A549 (cell line): ENCODE measurements at regions not wholly inside any gene's neighbourhood (a gene's known extent, or its start where the extent isn't known, plus 50 kb on each side); places are given as distances from the start of the nearest gene placed in this dataset.

Experiments
- ATAC-seq, 2 experiments: fragments of 200-7000 bp in 1 of 2; fragments of >200 bp in 1 of 2; cut with Nextera tagmentation in 1 of 2; cut with Tn5 transposase in 1 of 2; 3 replicates each; pipeline versions ENCODE4 v1.8.0 to v1.9.1; 2018 to 2020; ENCODE audit warnings: mild to moderate bottlenecking in 1 of 2, moderate library complexity in 1 of 2
- CTCF ChIA-PET: fragments of 300-600 bp; sonication (Branson Sonifier 250); formaldehyde crosslinking; extraction: SDS; loops from one replicate; lab custom pipeline; 2021; ENCODE audit warnings: antibody characterized with exemption, inconsistent platforms; lab: Yijun Ruan, JAX
- POLR2A ChIA-PET: fragments of 350-600 bp; formaldehyde crosslinking; extraction: SDS; loops from one replicate; lab custom pipeline; 2021; ENCODE audit warnings: antibody characterized with exemption, inconsistent platforms; lab: Yijun Ruan, JAX
- DNase-seq, 2 experiments: peaks; one replicate each; pipeline versions ENCODE4 v3.0.0 to v3.0.0-alpha.2; 2011 to 2016; ENCODE audit warnings: low read depth in 1 of 2, low spot score in 1 of 2
- FAIRE-seq: peaks from 2 replicates; lab custom pipeline; 2011; peaks lifted over from hg19 to GRCh38; lab: Jason Lieb, UNC
- H3K27ac ChIP-seq, 2 experiments: fragments of >200 bp; sonication (Bioruptor Twin); formaldehyde crosslinking; 3 replicates each; pipeline ENCODE4 v1.5.1; 2016 to 2017
- H3K4me1 ChIP-seq: fragments of >200 bp; sonication (Bioruptor Twin); formaldehyde crosslinking; 3 replicates; pipeline ENCODE4 v1.6.1; 2016
- H3K4me2 ChIP-seq: fragments of >200 bp; sonication (Bioruptor Twin); formaldehyde crosslinking; 3 replicates; pipeline ENCODE4 v1.6.1; 2016
- H3K4me3 ChIP-seq: fragments of >200 bp; sonication (Bioruptor Twin); formaldehyde crosslinking; 3 replicates; pipeline ENCODE4 v1.5.1; 2016
- H3K9me3 ChIP-seq: fragments of >200 bp; sonication (Bioruptor Twin); formaldehyde crosslinking; 3 replicates; pipeline ENCODE4 v1.6.1; 2016
- BHLHE40 ChIP-seq: IDR thresholded peaks from 2 replicates; pipeline ENCODE4 v1.6.1; 2012; ENCODE audit warnings: low read depth, low read length, inconsistent platforms
- CBX8 ChIP-seq: fragments of 200-600 bp; sonication (generic); IDR thresholded peaks from 2 replicates; pipeline ENCODE4 v1.6.1; 2016
- CEBPB ChIP-seq, 2 experiments: fragments of >200 bp in 1 of 2; sonication (Bioruptor Twin) in 1 of 2; formaldehyde crosslinking in 1 of 2; IDR thresholded peaks; 2 replicates each; pipeline ENCODE4 v1.6.1; 2012 to 2016
- CTCF ChIP-seq: fragments of >200 bp; sonication (Bioruptor Twin); formaldehyde crosslinking; IDR thresholded peaks from 3 replicates; pipeline ENCODE4 v1.5.1; 2016
- EHF ChIP-seq: fragments of 250-450 bp; sonication (Bioruptor Pico); IDR thresholded peaks from 2 replicates; pipeline ENCODE4 v1.5.0; 2020; ENCODE audit warnings: mild to moderate bottlenecking
- EHMT2 ChIP-seq: fragments of 200-600 bp; sonication (generic); IDR thresholded peaks from 2 replicates; pipeline ENCODE4 v1.6.1; 2016; ENCODE audit warnings: antibody characterized with exemption, low read depth, mild to moderate bottlenecking, moderate library complexity
- FOSB ChIP-seq: fragments of 250-450 bp; sonication (Bioruptor Pico); IDR thresholded peaks from 2 replicates; pipeline ENCODE4 v1.5.0; 2020; ENCODE audit warnings: mild to moderate bottlenecking, moderate library complexity
- GATA3 ChIP-seq: IDR thresholded peaks from 2 replicates; pipeline ENCODE4 v1.6.1; 2012; ENCODE audit warnings: borderline replicate concordance
- HES2 ChIP-seq: fragments of >200 bp; sonication (Bioruptor Twin); formaldehyde crosslinking; IDR thresholded peaks from 2 replicates; pipeline ENCODE4 v1.6.1; 2016
- HMGXB4 ChIP-seq: fragments of 250-450 bp; sonication (Bioruptor Pico); IDR thresholded peaks from 2 replicates; pipeline ENCODE4 v1.5.0; 2021; ENCODE audit warnings: mild to moderate bottlenecking, moderate library complexity, borderline replicate concordance
- HOXA7 ChIP-seq: fragments of 250-450 bp; sonication (Bioruptor Pico); IDR thresholded peaks from 2 replicates; pipeline ENCODE4 v1.5.0; 2020; ENCODE audit warnings: mild to moderate bottlenecking, moderate library complexity
- HOXB13 ChIP-seq: fragments of 250-450 bp; sonication (Bioruptor Pico); IDR thresholded peaks from 2 replicates; pipeline ENCODE4 v1.5.0; 2020; ENCODE audit warnings: low read depth, mild to moderate bottlenecking, moderate library complexity
- HOXB5 ChIP-seq: fragments of 250-450 bp; sonication (Bioruptor Pico); IDR thresholded peaks from 2 replicates; pipeline ENCODE4 v1.5.0; 2020; ENCODE audit warnings: mild to moderate bottlenecking, moderate library complexity
- JUNB ChIP-seq: fragments of >200 bp; sonication (Bioruptor Twin); formaldehyde crosslinking; IDR thresholded peaks from 2 replicates; pipeline ENCODE4 v1.6.1; 2016
- MAFK ChIP-seq: fragments of 450-650 bp; IDR thresholded peaks from 2 replicates; pipeline ENCODE4 v1.6.1; 2014; ENCODE audit not compliant: partially characterized antibody
- MAZ ChIP-seq: fragments of 150-350 bp; IDR thresholded peaks from 2 replicates; pipeline ENCODE4 v1.6.1; 2014; ENCODE audit warnings: antibody characterized with exemption, low read depth, low read length, borderline replicate concordance
- MYC ChIP-seq: IDR thresholded peaks from 2 replicates; pipeline ENCODE4 v1.6.1; 2012; ENCODE audit warnings: mild to moderate bottlenecking, inconsistent platforms, low read length, improper control_type of control experiment, borderline replicate concordance
- NFE2L2 ChIP-seq: fragments of 150-350 bp; conservative IDR thresholded peaks from 2 replicates; pipeline ENCODE4 v1.6.1; 2014; ENCODE audit warnings: low read length
- NPAS2 ChIP-seq: fragments of 250-450 bp; sonication (Bioruptor Pico); IDR thresholded peaks from 2 replicates; pipeline ENCODE4 v1.8.0; 2022; ENCODE audit warnings: mild to moderate bottlenecking, moderate library complexity, borderline replicate concordance
- NR3C1 ChIP-seq: fragments of >200 bp; sonication (Bioruptor Twin); formaldehyde crosslinking; IDR thresholded peaks from 3 replicates; pipeline ENCODE4 v1.6.1; 2017
- POLR2A ChIP-seq: IDR thresholded peaks from 2 replicates; pipeline ENCODE4 v1.6.1; 2012; ENCODE audit warnings: mild to moderate bottlenecking, low read length
- RAD21 ChIP-seq, 2 experiments: fragments of >200 bp in 1 of 2; sonication (Bioruptor Twin) in 1 of 2; formaldehyde crosslinking in 1 of 2; IDR thresholded peaks in 1 of 2; conservative IDR thresholded peaks in 1 of 2; 2 replicates in 1 of 2; 3 replicates in 1 of 2; pipeline ENCODE4 v1.6.1; 2012 to 2018; ENCODE audit warnings: inconsistent platforms in 1 of 2
- RCOR1 ChIP-seq: fragments of 150-350 bp; IDR thresholded peaks from 2 replicates; pipeline ENCODE4 v1.6.1; 2014; ENCODE audit warnings: antibody characterized with exemption, low read length, low read depth
- RNF2 ChIP-seq: fragments of 200-600 bp; sonication (generic); IDR thresholded peaks from 2 replicates; pipeline ENCODE4 v1.6.1; 2016; ENCODE audit warnings: low read depth, mild to moderate bottlenecking, antibody characterized with exemption, moderate library complexity, borderline replicate concordance
- SREBF2 ChIP-seq: fragments of 450-650 bp; IDR thresholded peaks from 2 replicates; pipeline ENCODE4 v1.6.1; 2014; ENCODE audit warnings: mild to moderate bottlenecking, moderate library complexity
- TFCP2L1 ChIP-seq: fragments of 250-450 bp; sonication (Bioruptor Pico); IDR thresholded peaks from 2 replicates; pipeline ENCODE4 v1.5.0; 2021; ENCODE audit warnings: mild to moderate bottlenecking
- ZFP36 ChIP-seq: fragments of 450-650 bp; IDR thresholded peaks from 2 replicates; pipeline ENCODE4 v1.6.1; 2014; ENCODE audit warnings: borderline replicate concordance; ENCODE audit not compliant: partially characterized antibody
- WGBS: methylation state at CpG from one replicate; pipeline ENCODE4 v1.1.6; 2017; ENCODE audit errors: missing lambda C conversion rate; 5-methylcytosine and 5-hydroxymethylcytosine counted together
- TF ChIP-seq, protein P1 (sequence below): fragments of 450-650 bp; IDR thresholded peaks from 2 replicates; pipeline ENCODE4 v1.6.1; 2014; ENCODE audit warnings: antibody characterized with exemption
- TF ChIP-seq, protein P2 (sequence below): fragments of >200 bp; sonication (Bioruptor Twin); formaldehyde crosslinking; IDR thresholded peaks from 3 replicates; pipeline ENCODE4 v1.6.1; 2016
- TF ChIP-seq, protein P3 (sequence below): IDR thresholded peaks from 2 replicates; pipeline ENCODE4 v1.6.1; 2012

GRCh38 chr1:220374449-220374848 lies 102.2 kb upstream of the RAB3GAP2 start:
- TF ChIP-seq MYC (no peak), EHMT2 (no peak), ZFP36 (no peak), BHLHE40 (no peak), CBX8 (no peak), MAFK (no peak), HOXB13 (CRISPR knock-in tag) (no peak), FOSB (no peak), RNF2 (no peak), GATA3 (no peak), POLR2A (no peak), HOXB5 (CRISPR knock-in tag) (no peak)
- TF ChIP-seq, protein P1, sequence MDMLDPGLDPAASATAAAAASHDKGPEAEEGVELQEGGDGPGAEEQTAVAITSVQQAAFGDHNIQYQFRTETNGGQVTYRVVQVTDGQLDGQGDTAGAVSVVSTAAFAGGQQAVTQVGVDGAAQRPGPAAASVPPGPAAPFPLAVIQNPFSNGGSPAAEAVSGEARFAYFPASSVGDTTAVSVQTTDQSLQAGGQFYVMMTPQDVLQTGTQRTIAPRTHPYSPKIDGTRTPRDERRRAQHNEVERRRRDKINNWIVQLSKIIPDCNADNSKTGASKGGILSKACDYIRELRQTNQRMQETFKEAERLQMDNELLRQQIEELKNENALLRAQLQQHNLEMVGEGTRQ: no peak
- POLR2A ChIA-PET: no interaction called here
- DNase-seq (no peak), ATAC-seq (no peak), FAIRE-seq (no peak)
- Histone ChIP-seq H3K27ac (no peak overlapping the region), H3K9me3 (no peaks in the 10 kb centered on the region), H3K4me3 (no peak overlapping the region), H3K4me1 (no peaks in the 10 kb centered on the region), H3K4me2 (no peak overlapping the region)
- 66% methylated on average over 2 of the region's 2 CpGs for WGBS
- CTCF ChIA-PET: interaction anchor here (1.0 kb wide), 1 partner anchor 9 kb away, joined by 3 read pairs; no protein-coding TSS in a partner anchor

- no peak overlapping the region for H3K4me2 ChIP-seq
- H3K4me1 ChIP-seq: no peaks in the 10 kb centered on the region
- H3K9me3 ChIP-seq: no peaks in the 10 kb centered on the region
- H3K27ac ChIP-seq: no peak overlapping the region
- CTCF ChIA-PET: interaction anchor here (1.0 kb wide), 1 partner anchor 11 kb away, joined by 5 read pairs; no protein-coding TSS in a partner anchor
- ATAC-seq (no peak), FAIRE-seq (no peak), DNase-seq (no peak)
- 23% methylated on average over 7 of the region's 7 CpGs for WGBS
- no peak overlapping the region for H3K4me3 ChIP-seq
- POLR2A ChIA-PET: no interaction called here
- TF ChIP-seq NPAS2 (CRISPR knock-in tag) (no peak), EHF (CRISPR knock-in tag) (no peak), HOXA7 (no peak), RCOR1 (no peak), NR3C1 (no peak), RAD21 (conservative IDR thresholded peaks at IDR 0.05 in 1 of 2, IDR thresholded peaks at IDR 0.05 in 1 of 2) (no peak), JUNB (no peak), MAZ (no peak)
- TF ChIP-seq, protein P2, sequence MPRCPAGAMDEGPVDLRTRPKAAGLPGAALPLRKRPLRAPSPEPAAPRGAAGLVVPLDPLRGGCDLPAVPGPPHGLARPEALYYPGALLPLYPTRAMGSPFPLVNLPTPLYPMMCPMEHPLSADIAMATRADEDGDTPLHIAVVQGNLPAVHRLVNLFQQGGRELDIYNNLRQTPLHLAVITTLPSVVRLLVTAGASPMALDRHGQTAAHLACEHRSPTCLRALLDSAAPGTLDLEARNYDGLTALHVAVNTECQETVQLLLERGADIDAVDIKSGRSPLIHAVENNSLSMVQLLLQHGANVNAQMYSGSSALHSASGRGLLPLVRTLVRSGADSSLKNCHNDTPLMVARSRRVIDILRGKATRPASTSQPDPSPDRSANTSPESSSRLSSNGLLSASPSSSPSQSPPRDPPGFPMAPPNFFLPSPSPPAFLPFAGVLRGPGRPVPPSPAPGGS: no peak
Observed at GRCh38 chr1:220372451-220372850, 100.2 kb upstream of the RAB3GAP2 start.

- Histone ChIP-seq H3K4me2 (no peak overlapping the region), H3K4me3 (no peak overlapping the region), H3K27ac (no peak overlapping the region), H3K9me3 (no peaks in the 10 kb centered on the region), H3K4me1 (no peaks in the 10 kb centered on the region)
- 31% methylated on average over 4 of the region's 4 CpGs for WGBS
- CTCF ChIA-PET: no interaction called here
- POLR2A ChIA-PET: no interaction called here
- FAIRE-seq (no peak), DNase-seq (no peak), ATAC-seq (peak in 1 of 2 experiments; percentile 68; a peak in 3 of 6 replicates)
- TF ChIP-seq, protein P3, sequence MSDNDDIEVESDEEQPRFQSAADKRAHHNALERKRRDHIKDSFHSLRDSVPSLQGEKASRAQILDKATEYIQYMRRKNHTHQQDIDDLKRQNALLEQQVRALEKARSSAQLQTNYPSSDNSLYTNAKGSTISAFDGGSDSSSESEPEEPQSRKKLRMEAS: no peak
- no peak for TF ChIP-seq CEBPB (IDR thresholded peaks at IDR 0.05)
- TF ChIP-seq TFCP2L1 (CRISPR knock-in tag): no peak
- no peak for TF ChIP-seq HMGXB4 (CRISPR knock-in tag)
- TF ChIP-seq SREBF2: no peak
- no peak for TF ChIP-seq POLR2A
- TF ChIP-seq NFE2L2: no peak
- TF ChIP-seq JUNB: no peak
- TF ChIP-seq HES2: no peak
- no peak for TF ChIP-seq CTCF
- TF ChIP-seq MAFK: no peak
- TF ChIP-seq, protein P2: no peak
Observed at GRCh38 chr1:220371324-220371723, 99.1 kb upstream of the RAB3GAP2 start.
